ENCODE measurements at regions not wholly inside any gene's neighbourhood (a gene's known extent, or its start where the extent isn't known, plus 50 kb on each side); places are given as distances from the start of the nearest gene placed in this dataset.
"Not testable (repeated sequence)": the region's sequence is repeated elsewhere in the genome, so short reads cannot be mapped to it uniquely, and the experiment has no call there.

DNA sequence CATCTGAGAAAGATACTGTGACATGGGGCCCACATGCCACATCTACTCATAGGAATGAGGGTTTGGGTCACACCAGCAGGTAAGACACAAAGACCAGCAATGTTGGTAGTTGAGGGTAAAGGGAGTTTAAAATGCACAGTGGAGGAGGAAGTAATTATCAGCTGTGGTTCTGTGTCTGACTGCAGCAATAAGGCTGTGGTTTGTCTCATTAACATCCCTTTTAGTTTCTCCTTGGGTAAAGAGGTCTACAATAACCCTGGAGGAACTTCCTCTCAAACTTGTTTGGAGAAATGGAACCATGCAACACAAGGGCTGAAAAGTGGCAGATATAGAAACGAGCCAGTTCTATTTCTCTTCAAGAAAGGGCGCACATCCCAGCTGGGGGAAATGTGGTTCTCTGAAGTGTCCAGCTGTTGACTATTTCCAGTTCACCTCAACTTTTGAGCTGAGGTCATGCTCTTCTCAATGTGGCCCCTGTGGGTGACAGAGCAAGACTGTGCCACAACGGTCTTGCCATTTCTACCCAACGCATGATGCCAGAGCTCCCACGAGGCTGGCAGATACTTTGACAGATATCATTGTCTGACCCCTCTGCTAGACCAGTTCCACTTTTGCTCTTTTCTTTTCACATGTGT is 234.3 kb downstream of the SQOR start:
- DNase-seq = no peak

DNA sequence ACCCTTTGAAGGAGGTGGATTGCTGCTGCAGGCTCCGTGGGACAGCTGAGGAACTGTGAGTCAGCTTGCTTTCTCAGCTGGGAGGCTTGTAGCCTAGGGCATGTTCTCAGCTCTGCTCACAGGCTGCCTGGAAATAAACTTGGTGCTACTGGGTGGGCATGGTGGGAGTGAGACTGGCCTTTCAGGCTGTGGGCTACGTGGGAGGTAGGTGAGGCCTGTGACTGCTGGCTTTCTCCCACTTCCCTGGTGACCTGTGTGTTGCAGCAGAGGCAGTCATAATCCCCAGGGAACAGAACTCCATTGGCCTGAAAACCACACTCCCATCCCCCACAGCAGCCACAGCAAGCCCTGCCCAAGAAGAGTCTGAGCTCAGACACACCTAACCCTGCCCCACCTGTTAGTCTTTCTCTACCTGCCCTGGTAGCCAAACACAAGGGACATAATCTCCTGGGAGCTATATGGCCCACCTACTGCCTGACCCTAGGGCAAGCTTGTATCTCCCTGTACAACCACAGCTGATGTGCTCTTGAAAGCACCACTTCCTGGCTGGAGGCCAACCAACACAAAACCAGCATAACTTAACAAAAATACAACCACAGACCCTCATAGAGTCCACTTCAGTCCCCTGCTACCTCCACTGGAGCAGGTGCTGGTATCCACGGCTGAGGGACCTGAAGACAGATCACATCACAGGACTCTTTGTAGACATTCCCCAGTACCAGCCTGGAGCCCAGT is 236.5 kb downstream of the SQOR start:
- DNase-seq = peak; percentile 33

DNA sequence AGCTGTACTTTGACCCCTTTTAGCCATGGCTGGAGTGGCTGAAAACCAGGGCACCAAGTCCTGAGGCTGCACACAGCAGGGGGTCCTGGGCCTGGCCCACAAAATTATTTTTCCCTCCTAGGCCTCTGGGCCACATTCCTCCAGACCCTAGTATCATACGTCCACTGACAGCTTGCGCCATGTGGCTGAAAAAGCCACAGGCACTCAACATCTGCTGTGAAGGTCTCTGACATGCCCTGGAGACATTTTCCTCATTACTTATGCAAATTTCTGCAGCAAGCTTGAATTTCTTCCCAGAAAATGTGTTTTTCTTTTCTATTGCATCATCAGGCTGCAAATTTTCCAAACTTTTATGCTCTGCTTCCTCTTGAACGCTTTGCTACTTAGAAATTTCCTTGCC is 239.0 kb downstream of the SQOR start:
- no peak for DNase-seq

DNA sequence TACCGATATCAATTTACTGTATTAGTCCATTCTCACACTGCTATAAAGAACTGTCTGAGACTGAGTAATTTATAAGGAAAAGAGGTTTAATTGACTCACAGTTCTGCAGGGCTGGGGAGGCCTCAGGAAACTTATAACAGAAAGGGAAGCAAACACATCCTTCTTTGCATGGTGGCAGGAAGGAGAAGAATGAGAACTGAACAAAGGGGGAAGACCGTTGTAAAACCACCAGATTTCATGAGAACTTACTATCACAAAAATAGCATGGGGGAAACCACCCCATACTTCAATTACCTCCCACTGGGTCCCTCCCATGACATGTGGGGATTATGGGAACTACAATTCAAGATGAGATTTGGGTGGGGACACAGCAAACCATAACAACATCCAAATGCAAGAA is 239.7 kb downstream of the SQOR start:
- not testable (repeated sequence) for DNase-seq

DNA sequence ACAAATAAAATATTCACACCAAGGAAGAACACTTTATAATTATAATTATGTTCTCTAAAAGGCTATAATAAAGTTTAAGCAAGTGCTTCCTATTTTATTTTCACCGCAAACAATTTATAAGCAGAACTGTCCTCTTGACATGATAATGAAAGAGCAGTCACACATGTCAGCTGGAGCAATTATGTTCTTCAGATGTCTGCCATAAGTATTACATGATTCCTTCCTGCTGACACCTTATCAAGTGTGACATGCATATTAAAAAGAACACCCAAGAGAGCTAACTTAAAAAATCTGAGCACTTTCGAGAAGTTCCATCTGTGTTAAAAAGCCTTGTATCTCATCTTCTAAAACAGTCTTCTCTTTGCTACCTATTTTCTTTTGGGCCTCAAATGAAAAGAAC is 249.5 kb downstream of the SQOR start:
- DNase-seq = no peak

DNA sequence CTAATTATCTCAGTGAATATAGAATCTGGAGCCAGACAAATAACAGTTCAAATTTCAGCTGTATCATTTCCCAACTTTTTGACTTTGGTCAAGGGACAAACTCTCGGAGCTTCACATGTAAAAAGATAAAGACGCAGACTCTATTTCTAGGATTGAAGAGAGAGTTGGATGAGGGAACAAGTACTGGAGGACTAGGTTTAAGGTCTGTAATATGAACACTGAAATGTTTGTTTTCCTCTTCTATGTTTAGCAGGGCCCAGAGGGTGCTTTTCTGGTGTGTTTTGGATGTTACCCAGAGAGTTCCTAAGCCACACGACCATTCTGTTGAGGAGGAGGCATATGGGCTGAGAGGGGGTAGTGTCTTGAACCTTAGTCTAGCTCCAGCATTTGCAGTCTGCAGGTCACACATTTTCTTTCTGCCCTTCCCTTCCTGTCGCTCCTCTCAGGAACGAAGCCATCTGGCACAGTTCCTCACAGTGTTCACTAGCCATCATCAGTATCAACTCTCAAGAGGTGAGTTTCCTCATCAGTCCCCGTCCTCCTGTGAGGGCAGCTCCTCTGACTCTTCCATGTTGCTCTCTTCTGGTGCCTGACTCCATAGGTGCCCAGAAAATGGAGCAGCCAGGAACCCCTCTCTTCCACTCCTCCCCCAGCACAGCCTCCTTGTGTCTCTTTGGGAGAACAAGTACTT is 250.1 kb downstream of the SQOR start:
- DNase-seq = no peak

DNA sequence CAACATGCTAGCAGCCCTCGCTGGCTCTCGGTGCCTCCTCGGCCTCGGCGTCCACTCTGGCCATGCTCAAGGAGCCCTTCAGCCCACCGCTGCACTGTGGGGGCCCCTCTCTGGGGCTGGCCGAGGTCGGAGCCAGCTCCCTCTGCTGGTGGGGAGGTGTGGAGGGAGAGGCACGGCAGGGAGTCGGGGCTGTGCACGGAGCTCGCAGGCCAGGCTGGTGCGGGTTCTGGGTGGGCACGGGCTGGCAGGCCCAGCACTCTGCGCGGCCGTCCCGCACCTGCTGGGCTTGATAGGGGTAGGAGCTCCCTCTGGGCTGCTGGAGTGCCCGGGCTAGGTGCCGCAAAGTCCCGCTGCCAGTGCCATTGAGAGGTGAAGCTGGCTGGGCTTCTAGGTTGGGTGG is 251.0 kb downstream of the SQOR start:
- no peak for DNase-seq

DNA sequence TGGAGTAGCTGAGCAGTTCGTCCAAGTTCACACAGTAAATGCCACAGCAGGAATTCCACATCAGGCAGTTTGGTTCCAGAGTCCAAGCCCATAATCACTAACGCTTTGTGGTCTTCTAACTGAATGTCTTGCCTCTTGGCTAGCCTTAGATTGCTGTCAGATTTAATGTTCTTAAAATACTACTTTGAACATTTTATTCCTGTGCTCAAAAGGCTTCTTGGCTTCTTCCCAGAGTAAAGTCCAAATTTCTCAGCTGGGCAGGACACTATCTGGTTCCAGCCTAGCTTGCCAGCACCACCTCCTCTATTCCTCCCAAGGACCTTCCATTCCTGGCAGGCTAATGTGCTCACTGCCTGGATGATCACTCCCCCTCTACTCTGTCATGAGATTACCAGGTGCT is 256.9 kb downstream of the SQOR start:
- DNase-seq = no peak

DNA sequence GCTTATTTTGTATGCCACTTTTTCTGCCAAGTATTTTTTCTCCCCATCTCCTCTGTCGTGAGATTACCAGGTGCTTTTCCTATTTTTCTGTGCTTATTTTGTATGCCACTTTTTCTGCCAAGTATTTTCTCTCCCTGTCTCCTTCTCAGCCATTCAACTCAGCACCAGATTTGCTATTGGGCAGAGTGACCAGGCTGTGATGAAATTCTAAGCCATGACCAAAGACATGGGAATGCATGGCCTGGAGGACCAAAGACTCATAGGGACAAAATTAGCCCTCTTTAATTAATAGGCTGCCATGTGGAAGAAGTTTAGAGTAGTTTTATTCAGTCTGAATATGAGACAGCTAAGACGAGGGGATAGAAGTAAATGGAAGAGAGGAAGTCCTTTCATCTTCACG is 257.4 kb downstream of the SQOR start:
- no peak for DNase-seq

DNA sequence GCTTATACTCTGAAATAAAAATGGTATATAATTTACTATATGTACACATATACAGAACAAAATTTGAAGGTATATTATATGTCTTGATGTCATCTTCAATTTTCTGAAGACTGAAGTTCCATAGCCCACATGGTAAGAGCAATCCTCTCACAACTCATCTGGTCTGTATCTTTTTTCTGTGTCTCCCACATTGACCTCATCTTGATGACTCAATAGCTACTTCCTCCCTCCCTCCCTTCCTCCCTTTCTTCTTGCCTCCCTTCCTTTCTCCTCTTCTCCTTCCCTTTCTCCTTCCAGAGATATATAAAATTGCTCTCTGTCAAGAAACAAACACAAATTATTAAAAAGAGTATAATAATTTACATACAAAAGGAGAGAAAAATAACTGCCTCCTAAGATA is 268.5 kb downstream of the SQOR start:
- DNase-seq = peak; percentile 48

DNA sequence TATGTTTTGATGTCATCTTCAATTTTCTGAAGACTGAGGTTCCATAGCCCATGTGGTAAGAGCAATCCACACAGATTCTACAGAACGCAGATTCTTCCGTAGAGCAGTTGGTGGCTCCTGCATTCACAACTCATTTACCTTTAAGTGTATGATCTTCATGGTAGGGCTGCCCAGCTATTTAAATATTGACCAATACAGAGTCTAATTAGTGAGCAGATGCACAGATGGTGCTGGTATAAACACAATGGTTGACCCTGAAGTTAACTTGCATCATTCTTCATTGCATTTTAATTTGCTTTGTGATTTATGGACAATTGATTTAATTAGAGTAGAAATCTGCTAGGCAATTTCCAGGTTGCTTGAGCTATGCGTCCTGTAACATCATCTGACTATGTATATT is 269.2 kb downstream of the SQOR start:
- no peak for DNase-seq

DNA sequence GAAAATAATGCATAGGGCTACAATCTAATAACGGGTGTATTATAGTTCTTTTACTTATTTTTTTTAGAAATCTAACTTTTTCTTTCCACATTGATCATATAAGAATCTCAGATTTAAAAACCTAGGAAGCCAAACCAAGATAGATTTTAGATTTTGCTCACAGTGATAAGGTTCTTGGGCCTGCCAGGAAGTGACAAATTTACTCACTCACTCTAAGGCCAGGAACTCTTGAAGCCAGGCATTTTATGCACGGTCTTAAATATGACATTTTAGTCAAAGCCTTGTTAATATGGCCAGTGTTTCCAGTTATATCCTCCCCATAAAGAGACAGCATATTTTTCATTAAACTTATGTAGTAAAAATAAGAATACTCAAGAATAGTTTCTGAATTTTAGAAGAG is 271.4 kb downstream of the SQOR start:
- no peak for DNase-seq

DNA sequence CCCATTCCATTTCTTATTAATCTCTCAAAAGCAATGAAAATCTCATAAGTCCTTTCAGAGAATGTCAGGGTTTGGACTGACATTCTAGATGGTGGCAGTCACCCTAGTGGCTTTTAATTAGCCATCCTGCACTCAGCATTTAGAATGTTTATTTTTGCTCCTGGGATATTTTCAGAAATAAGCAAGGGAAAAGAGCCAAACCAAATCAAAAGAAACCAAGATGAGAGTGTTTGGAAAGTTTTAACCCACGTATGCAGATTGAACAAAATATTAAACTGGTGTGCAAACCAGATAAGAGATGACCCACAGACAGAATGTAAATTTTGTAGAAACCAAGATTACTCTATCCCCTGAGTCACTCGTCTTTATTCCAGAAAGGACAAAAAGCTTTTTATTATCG is 275.8 kb downstream of the SQOR start:
- DNase-seq = no peak

DNA sequence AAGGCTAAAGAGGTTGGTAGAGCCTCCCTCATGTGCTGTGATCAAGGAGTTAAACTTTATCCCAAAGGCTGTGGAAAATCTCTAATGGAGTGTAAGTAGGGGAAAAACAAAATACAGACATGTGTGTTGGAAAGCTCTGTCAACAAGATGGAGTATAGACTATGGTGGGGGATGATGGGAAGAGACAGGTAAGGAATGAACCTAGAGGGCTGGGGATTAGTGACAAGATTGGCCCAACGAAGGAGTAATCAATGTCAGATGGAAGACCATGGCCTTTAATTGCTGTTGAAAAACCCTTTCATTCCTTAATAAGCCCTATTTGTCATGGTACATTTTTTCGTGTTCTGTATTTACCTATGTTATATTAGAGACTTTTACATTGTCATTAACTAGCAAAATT is 278.6 kb downstream of the SQOR start:
- DNase-seq = no peak

DNA sequence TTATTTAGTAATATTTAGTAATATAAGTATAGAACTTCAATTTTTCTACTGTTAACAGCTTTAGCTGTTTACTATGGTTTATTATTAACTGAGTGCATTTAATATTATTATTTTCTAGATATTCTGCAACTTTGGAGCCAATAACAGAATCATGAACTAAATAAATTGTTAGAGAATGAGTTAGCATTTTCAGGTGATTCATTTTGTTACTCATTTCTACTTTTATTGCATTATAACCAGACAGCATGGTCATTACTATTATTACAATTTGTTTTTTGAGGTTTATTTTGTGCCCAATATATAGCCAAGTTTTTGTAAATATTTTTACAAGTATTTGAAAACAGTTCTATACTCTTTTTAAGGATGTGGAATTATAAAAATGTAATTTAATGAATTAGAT is 279.6 kb downstream of the SQOR start:
- no peak for DNase-seq

DNA sequence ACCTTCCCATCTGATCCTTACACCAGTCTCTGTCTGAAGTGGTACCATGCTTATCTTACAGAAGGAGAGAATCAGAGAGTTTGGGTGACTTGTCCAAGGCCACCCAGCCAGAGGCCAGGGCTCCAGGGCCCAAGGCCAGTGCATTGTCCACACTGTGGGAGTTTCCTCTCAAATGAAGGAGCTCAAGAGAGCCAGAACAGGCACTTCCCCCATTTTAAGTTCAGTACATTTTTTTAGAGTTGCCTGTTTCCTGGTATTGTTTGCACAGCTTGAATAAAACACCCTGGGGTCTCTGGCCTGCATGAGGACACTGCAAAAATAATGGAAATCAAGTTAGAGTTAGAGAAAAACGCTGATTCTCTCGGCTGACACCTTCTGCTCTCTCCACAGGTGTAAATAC is 284.0 kb downstream of the SQOR start:
- DNase-seq = no peak

DNA sequence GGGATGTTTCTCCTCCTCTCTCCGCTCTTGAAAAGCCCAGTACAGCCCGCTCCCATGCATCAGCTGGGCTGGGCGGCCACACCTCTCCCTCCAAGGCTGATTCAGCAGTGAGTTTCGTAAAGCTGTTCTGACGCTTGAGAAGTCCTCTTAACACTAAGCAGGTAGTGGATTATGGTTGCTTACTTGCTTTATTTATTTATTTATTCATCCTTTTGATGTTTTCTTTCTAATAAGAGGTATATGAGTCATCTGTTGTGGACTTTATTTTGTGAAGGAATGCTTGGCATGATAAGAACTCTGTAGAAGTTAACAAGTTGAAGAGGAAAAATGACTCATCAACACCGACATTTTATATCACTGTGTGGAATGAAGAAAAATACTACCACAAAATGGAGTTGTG is 285.0 kb downstream of the SQOR start:
- peak; percentile 91 for DNase-seq

DNA sequence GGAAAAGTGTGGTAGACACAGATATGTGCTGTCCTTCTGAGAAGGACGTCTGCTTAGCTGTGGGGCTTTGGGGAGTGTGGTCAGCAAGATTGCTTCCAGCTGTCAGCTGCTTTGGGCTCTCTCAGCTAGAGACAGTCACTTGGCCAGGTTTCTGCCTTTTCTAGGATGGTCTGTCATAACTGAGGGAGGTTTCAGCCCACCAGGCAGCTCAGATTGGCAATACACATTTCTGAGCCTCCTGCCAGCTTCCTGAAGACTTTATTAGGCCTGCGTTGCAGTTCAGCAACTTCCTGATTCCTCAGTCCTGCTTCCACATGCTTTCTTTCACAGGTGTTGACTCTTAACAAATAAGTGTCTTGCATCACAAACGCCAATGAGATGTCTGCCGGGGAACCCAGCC is 286.5 kb downstream of the SQOR start:
- no peak for DNase-seq

DNA sequence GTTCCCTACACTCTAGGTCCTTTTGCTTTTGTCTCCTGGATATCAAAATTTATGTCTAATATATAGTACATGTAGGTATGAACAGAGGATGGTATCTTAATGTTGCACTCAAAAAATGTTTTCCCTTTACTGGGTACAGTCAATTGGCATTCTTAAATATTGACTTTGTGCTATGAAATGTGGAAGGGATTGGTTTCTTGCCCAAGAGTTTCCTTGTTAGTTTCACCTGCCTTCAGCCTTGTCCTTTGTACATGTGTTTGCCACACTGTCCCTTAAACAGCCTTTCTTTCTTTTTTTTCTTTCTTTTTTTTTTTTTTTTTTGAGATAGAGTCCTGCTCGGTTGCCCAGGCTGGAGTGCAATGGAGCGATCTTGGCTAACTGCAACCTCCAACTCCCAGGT is 287.1 kb downstream of the SQOR start:
- no peak for DNase-seq

DNA sequence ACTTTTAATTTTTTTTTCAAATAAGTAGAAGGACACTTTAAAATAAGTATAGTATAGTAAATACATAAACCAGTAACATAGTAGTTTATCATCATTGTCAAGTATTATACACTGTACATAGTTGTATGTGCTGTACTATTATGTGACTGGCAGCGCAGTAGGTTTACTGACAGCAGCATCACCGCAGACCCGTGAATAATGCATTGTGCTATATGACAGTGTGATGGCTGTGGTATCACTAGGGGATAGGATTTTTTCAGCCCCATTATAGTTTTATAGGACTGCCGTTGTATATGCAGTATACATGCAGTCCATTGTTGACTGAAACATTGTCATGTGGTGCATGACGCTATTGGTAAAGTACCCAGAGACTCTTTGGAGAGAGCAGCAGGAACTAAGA is 306.5 kb downstream of the SQOR start:
- no peak for DNase-seq

DNA sequence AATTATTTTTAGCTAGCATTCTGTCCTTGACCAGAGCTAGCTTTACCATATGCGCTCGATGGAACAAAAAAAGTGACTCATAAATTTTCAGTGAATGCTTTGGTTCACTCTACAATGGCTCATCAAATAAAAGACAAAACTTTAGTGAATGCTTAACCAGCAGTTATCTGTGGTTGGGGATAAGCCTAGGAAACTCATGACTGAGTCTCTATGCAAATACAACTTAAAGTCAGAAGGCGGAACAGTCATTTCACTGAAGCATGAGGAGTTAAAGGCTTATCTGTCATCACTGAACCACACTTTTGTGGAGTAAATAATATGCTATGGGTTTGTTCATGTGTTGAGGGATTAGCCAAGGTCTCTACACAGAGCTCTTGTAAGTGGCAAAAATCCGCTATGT is 308.4 kb downstream of the SQOR start:
- DNase-seq = peak; percentile 96

DNA sequence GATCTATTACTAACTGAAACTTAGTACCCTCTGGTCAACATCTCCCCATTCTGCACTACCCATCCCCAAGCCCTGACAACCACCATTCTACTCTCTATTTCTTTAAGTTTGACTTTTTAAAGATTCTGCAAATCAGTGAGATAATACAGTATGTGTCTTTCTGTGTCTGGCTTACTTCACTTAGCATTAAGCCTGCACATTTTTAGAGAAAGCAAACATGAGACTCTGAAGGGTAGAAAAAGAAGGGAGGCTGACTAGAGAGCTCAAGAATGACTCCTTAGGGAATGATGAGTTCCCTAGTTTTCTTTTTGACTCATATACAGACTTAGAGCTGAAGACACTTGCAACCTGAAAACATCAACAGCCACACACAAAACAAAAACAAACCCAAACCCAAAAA is 311.3 kb downstream of the SQOR start:
- DNase-seq = no peak

DNA sequence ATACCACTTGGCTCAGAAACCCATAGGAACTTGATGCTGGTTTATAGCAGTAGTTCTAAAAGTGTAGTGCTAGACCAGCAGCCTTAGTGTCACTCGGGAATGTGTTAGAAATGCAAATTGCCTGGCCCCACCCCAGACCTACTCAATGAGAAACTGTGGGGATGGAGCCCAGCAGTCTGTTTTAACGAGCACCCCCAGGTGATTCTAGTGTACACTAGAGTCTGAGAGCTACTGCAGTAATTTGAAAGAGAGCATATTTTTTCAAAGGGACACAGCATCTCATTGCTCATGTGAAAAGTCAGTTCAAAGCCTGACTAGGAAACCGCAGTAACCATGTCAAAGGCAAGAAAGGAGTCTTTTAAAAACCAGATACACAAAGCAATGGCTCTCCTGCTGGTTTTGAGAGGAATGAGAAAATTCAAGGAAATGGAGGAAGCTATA is 313.4 kb downstream of the SQOR start:
- no peak for DNase-seq

DNA sequence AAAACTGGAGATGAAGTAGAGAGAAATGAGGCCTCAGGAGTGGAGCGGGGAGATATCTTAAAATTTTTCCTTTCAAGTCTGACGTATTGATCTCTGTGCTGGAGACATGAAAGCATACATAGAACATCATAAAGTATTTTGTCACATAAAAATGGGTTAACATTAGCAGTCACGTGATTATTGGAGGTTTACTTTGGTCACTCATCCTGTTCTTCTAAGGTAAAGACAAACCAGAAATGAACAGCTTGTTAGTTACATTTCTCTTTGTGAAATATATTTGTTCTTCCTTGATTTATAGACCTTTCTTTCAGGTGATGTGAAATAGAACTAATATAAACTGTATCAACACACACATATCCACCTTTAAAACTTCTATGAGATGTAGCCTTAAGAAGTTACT is 324.1 kb downstream of the SQOR start:
- no peak for DNase-seq

DNA sequence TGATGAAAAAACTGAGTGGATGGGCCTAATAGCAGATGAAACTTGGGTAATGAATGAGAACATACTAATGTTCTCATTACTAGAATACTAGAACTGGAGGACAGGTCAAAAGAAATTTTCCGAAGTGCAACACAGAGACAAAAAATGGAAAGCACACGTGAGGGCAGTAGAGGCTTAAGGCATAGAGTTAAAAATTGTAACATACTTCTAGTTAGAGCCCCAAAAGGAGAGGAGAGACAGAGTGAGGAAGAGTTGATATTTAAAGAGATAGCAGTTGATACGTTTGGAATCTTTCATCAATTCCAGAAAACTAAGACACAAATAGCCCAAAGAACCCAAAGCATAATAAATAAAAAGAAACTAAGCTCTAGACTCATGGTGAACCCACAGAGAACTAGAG is 327.9 kb downstream of the SQOR start:
- no peak for DNase-seq

Data from kidney glomerular epithelial cell (primary cell).